HepG2 (cell line): ENCODE measurements at regions not wholly inside any gene's neighbourhood (a gene's known extent, or its start where the extent isn't known, plus 50 kb on each side); places are given as distances from the start of the nearest gene placed in this dataset.

Source experiments
- ATAC-seq: fragments of 200-7000 bp; cut with Tn5 transposase; 3 replicates; pipeline ENCODE4 v1.9.1; 2020; ENCODE audit warnings: mild to moderate bottlenecking, moderate library complexity
- BruUV-seq: library from RNA; stranded (reverse); fragments of 400-500 nt; replicated peaks from 2 replicates; lab custom pipeline; 2021; lab: Mats Ljungman, UMichigan
- CTCF ChIA-PET: fragments of 300-600 bp; formaldehyde crosslinking; extraction: SDS; loops from one replicate; lab custom pipeline; 2021; ENCODE audit warnings: low total read pairs, inconsistent platforms, low intra/inter-chr PET ratio; lab: Yijun Ruan, JAX
- POLR2A ChIA-PET: fragments of 350-600 bp; sonication (Branson Sonifier 250); formaldehyde crosslinking; loops from one replicate; lab custom pipeline; 2020; ENCODE audit warnings: antibody characterized with exemption, inconsistent platforms; lab: Yijun Ruan, JAX
- DNase-seq: peaks from one replicate; pipeline ENCODE4 v3.0.0-alpha.2; 2015; ENCODE audit warnings: low spot score
- FAIRE-seq: peaks from 3 replicates; lab custom pipeline; 2011; peaks lifted over from hg19 to GRCh38; lab: Jason Lieb, UNC
- H2AFZ ChIP-seq: one replicate; pipeline ENCODE4 v1.6.1; 2011; ENCODE audit warnings: low read length, inconsistent platforms
- H3K27ac ChIP-seq: fragments of 300-600 bp; 3 replicates; pipeline ENCODE4 v1.8.0; 2011; ENCODE audit warnings: mixed run types, mild to moderate bottlenecking, mixed read lengths, low read length, inconsistent platforms; ENCODE audit not compliant: insufficient read depth; ENCODE audit errors: extremely low read length
- H3K27me3 ChIP-seq, 2 experiments: fragments of 200-600 bp in 1 of 2; 2 replicates in 1 of 2; 3 replicates in 1 of 2; pipeline versions ENCODE4 v1.6.0 to v1.8.0; 2011; ENCODE audit warnings: low read length in 2 of 2, mild to moderate bottlenecking in 2 of 2, moderate library complexity in 2 of 2, inconsistent platforms in 1 of 2; ENCODE audit not compliant: insufficient read depth in 2 of 2, control insufficient read depth in 1 of 2
- H3K36me3 ChIP-seq, 2 experiments: fragments of 200-600 bp in 1 of 2; replicated peaks in 1 of 2; 2 replicates in 1 of 2; 3 replicates in 1 of 2; pipeline versions ENCODE4 v1.5.1 to v1.8.0; 2011; ENCODE audit warnings: low read length in 2 of 2, inconsistent platforms in 1 of 2; ENCODE audit not compliant: insufficient read depth in 2 of 2, control insufficient read depth in 1 of 2
- H3K4me1 ChIP-seq: 2 replicates; pipeline ENCODE4 v1.5.1; 2012; ENCODE audit warnings: low read length, inconsistent platforms; ENCODE audit not compliant: insufficient read depth
- H3K4me2 ChIP-seq: 2 replicates; pipeline ENCODE4 v1.6.0; 2011; ENCODE audit warnings: low read depth, low read length, inconsistent platforms
- H3K4me3 ChIP-seq, 3 experiments: fragments of 200-600 bp in 1 of 3; sonication (generic), shearing (Covaris generic) in 1 of 3; replicated peaks in 1 of 3; 2 replicates each; pipeline ENCODE4 v1.5.1; 2011 to 2016; ENCODE audit warnings: low read length in 3 of 3, inconsistent platforms in 2 of 3, low read depth in 2 of 3, mild to moderate bottlenecking in 2 of 3, control low read depth in 1 of 3, mixed read lengths in 1 of 3; ENCODE audit not compliant: insufficient read depth in 1 of 3
- H3K79me2 ChIP-seq: one replicate; pipeline ENCODE4 v1.6.1; 2011; ENCODE audit warnings: low read length, inconsistent platforms; ENCODE audit not compliant: insufficient read depth
- H3K9ac ChIP-seq: 2 replicates; pipeline ENCODE4 v1.6.0; 2011; ENCODE audit warnings: mild to moderate bottlenecking, low read depth, low read length, inconsistent platforms; ENCODE audit not compliant: insufficient read depth
- H3K9me3 ChIP-seq: 2 replicates; pipeline ENCODE4 v1.5.1; 2012; ENCODE audit warnings: mild to moderate bottlenecking, low read length
- H4K20me1 ChIP-seq: 2 replicates; pipeline ENCODE4 v1.6.0; 2011; ENCODE audit warnings: inconsistent platforms, mild to moderate bottlenecking, low read length, moderate library complexity; ENCODE audit not compliant: insufficient read depth
- ATRX ChIP-seq: sonication (generic); formaldehyde crosslinking; IDR thresholded peaks from 2 replicates; pipeline ENCODE4 v1.4.0; 2020; ENCODE audit warnings: missing genetic modification reagents, borderline replicate concordance
- SPEN ChIP-seq: sonication (generic); formaldehyde crosslinking; IDR thresholded peaks from 2 replicates; pipeline ENCODE4 v1.5.1; 2020; ENCODE audit warnings: low read depth, mild to moderate bottlenecking, missing genetic modification reagents
- ZNF3 ChIP-seq: IDR thresholded peaks from 2 replicates; pipeline ENCODE4 v1.7.0; 2017; ENCODE audit warnings: inconsistent platforms
- ZNF678 ChIP-seq: sonication (generic); formaldehyde crosslinking; IDR thresholded peaks from 2 replicates; pipeline ENCODE4 v1.4.0; 2020; ENCODE audit warnings: mild to moderate bottlenecking, missing genetic modification reagents
- WGBS: methylation state at CpG from one replicate; pipeline ENCODE4 v1.1.6; 2017; ENCODE audit warnings: low lambda C conversion rate; 5-methylcytosine and 5-hydroxymethylcytosine counted together
- in situ Hi-C: cut with HindIII; loops from 2 replicates; pipeline ENCODE4 v1.10.0; 2017; ENCODE audit warnings: low pct_unique_long_range_greater_than_20kb; ENCODE audit not compliant: extremely low pct_ligation_motif_present
- intact Hi-C: fragments of 100-400 bp; cut with micrococcal nuclease; formaldehyde crosslinking; loops from one replicate; pipeline ENCODE4 v1.10.0; 2022; ENCODE audit not compliant: unreplicated experiment
- TF ChIP-seq, protein P1 (sequence below): sonication (generic); formaldehyde crosslinking; IDR thresholded peaks from 2 replicates; pipeline ENCODE4 v1.5.0; 2020; ENCODE audit warnings: mild to moderate bottlenecking, missing genetic modification reagents, borderline replicate concordance

DNA sequence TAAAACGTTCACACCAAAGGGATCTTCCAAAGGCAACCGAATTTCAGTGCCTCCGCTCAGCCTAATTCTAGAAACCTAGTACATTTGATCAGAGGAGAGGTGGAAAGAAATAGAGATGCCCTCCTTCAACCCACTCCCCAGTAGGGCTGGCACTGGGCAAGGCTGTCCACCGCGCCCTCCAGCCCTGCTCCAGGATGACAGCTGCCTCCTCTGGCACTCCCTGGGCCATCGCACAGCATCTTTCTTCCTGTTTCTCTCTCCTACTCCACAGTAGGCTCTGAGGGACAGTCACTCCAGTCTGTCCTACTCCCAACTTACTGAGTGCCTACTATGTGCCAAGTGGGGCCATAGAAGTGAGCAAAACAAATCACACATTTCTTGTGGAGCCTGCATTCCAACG lies 226.2 kb downstream of the SKIDA1 start:
- H2AFZ ChIP-seq, result no peak overlapping the region
- H3K27ac ChIP-seq, result no peak overlapping the region
- H3K9me3 ChIP-seq, result no peaks in the 10 kb centered on the region
- intact Hi-C loops, result no loop called here
- peaks cover 0 to 2% of the 10 kb centered on the region in 2 experiments; a peak in 2 of 5 replicates for H3K27me3 ChIP-seq
- H3K9ac ChIP-seq, result no peak overlapping the region
- H3K36me3 ChIP-seq, result no peaks in the 10 kb centered on the region
- DNase-seq (no peak), FAIRE-seq (no peak)
- H3K4me2 ChIP-seq, result no peak overlapping the region
- TF ChIP-seq, protein P1, sequence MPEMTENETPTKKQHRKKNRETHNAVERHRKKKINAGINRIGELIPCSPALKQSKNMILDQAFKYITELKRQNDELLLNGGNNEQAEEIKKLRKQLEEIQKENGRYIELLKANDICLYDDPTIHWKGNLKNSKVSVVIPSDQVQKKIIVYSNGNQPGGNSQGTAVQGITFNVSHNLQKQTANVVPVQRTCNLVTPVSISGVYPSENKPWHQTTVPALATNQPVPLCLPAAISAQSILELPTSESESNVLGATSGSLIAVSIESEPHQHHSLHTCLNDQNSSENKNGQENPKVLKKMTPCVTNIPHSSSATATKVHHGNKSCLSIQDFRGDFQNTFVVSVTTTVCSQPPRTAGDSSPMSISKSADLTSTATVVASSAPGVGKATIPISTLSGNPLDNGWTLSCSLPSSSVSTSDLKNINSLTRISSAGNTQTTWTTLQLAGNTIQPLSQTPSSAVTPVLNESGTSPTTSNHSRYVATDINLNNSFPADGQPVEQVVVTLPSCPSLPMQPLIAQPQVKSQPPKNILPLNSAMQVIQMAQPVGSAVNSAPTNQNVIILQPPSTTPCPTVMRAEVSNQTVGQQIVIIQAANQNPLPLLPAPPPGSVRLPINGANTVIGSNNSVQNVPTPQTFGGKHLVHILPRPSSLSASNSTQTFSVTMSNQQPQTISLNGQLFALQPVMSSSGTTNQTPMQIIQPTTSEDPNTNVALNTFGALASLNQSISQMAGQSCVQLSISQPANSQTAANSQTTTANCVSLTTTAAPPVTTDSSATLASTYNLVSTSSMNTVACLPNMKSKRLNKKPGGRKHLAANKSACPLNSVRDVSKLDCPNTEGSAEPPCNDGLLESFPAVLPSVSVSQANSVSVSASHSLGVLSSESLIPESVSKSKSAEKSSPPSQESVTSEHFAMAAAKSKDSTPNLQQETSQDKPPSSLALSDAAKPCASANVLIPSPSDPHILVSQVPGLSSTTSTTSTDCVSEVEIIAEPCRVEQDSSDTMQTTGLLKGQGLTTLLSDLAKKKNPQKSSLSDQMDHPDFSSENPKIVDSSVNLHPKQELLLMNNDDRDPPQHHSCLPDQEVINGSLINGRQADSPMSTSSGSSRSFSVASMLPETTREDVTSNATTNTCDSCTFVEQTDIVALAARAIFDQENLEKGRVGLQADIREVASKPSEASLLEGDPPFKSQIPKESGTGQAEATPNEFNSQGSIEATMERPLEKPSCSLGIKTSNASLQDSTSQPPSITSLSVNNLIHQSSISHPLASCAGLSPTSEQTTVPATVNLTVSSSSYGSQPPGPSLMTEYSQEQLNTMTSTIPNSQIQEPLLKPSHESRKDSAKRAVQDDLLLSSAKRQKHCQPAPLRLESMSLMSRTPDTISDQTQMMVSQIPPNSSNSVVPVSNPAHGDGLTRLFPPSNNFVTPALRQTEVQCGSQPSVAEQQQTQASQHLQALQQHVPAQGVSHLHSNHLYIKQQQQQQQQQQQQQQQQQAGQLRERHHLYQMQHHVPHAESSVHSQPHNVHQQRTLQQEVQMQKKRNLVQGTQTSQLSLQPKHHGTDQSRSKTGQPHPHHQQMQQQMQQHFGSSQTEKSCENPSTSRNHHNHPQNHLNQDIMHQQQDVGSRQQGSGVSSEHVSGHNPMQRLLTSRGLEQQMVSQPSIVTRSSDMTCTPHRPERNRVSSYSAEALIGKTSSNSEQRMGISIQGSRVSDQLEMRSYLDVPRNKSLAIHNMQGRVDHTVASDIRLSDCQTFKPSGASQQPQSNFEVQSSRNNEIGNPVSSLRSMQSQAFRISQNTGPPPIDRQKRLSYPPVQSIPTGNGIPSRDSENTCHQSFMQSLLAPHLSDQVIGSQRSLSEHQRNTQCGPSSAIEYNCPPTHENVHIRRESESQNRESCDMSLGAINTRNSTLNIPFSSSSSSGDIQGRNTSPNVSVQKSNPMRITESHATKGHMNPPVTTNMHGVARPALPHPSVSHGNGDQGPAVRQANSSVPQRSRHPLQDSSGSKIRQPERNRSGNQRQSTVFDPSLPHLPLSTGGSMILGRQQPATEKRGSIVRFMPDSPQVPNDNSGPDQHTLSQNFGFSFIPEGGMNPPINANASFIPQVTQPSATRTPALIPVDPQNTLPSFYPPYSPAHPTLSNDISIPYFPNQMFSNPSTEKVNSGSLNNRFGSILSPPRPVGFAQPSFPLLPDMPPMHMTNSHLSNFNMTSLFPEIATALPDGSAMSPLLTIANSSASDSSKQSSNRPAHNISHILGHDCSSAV (CRISPR knock-in tag), result no peak
- TF ChIP-seq SPEN (CRISPR knock-in tag) (no peak), ZNF678 (CRISPR knock-in tag) (no peak), ATRX (CRISPR knock-in tag) (no peak), ZNF3 (CRISPR knock-in tag) (no peak)
- TF ChIP-seq, all 625 proteins: peak for 0
- no peaks in the 10 kb centered on the region for H4K20me1 ChIP-seq
- no peak for ATAC-seq
- ChIA-PET POLR2A (no interaction called here), CTCF (no interaction called here)
- H3K79me2 ChIP-seq, result no peaks in the 10 kb centered on the region
- in situ Hi-C loops, result loop anchor here (25.0 kb wide), 2 partner anchors 188 to 438 kb away; no protein-coding TSS in a partner anchor
- WGBS, result 73% methylated on average over 7 of the region's 7 CpGs
- H3K4me3 ChIP-seq, result no peak overlapping the region
- BruUV-seq, result no TSS peak
- H3K4me1 ChIP-seq, result no peaks in the 10 kb centered on the region
